SK-N-SH treated with all-trans-retinoic acid at 6 μM for 48 hours (cell line): ENCODE measurements at regions not wholly inside any gene's neighbourhood (a gene's known extent, or its start where the extent isn't known, plus 50 kb on each side); places are given as distances from the start of the nearest gene placed in this dataset.

Experiments
- ARNTL ChIP-seq: fragments of 450-650 bp; formaldehyde crosslinking; IDR thresholded peaks from 2 replicates; pipeline ENCODE4 v1.5.0; 2020; ENCODE audit warnings: low read depth, mild to moderate bottlenecking, moderate library complexity, borderline replicate concordance
- OSR1 ChIP-seq: fragments of 250-450 bp; sonication (Bioruptor Pico); IDR thresholded peaks from 2 replicates; pipeline ENCODE4 v1.8.0; 2022; ENCODE audit warnings: moderate library complexity, mild to moderate bottlenecking, inconsistent platforms
- RARB ChIP-seq: fragments of 250-450 bp; sonication (Bioruptor Pico); IDR thresholded peaks from 2 replicates; pipeline ENCODE4 v1.8.0; 2021; ENCODE audit warnings: mild to moderate bottlenecking, moderate library complexity
- ZC3H10 ChIP-seq: fragments of 250-450 bp; sonication (Bioruptor Pico); IDR thresholded peaks from 2 replicates; pipeline ENCODE4 v1.5.1; 2021; ENCODE audit warnings: mild to moderate bottlenecking, moderate library complexity
- ZFP3 ChIP-seq: fragments of 250-450 bp; sonication (Bioruptor Pico); IDR thresholded peaks from 2 replicates; pipeline ENCODE4 v1.5.0; 2020; ENCODE audit warnings: mild to moderate bottlenecking, moderate library complexity
- ZFP30 ChIP-seq: fragments of 450-650 bp; formaldehyde crosslinking; IDR thresholded peaks from 2 replicates; pipeline ENCODE4 v1.5.0; 2022; ENCODE audit warnings: mild to moderate bottlenecking, moderate library complexity
- ZNF565 ChIP-seq: fragments of 450-650 bp; formaldehyde crosslinking; conservative IDR thresholded peaks from 2 replicates; pipeline ENCODE4 v1.5.0; 2020; ENCODE audit warnings: low read depth, mild to moderate bottlenecking, moderate library complexity
- ZNF70 ChIP-seq: fragments of 450-650 bp; formaldehyde crosslinking; IDR thresholded peaks from 2 replicates; pipeline ENCODE4 v1.5.0; 2020; ENCODE audit warnings: mild to moderate bottlenecking, moderate library complexity
- TF ChIP-seq, protein P1 (sequence below): fragments of 250-450 bp; sonication (Bioruptor Pico); IDR thresholded peaks from 2 replicates; pipeline ENCODE4 v1.5.0; 2020; ENCODE audit warnings: mild to moderate bottlenecking, moderate library complexity
- TF ChIP-seq, protein P2 (sequence below): fragments of 250-450 bp; sonication (Bioruptor Pico); IDR thresholded peaks from 2 replicates; pipeline ENCODE4 v1.5.1; 2021; ENCODE audit warnings: mild to moderate bottlenecking, moderate library complexity

- TF ChIP-seq ZFP3: no peak
- TF ChIP-seq, protein P1, sequence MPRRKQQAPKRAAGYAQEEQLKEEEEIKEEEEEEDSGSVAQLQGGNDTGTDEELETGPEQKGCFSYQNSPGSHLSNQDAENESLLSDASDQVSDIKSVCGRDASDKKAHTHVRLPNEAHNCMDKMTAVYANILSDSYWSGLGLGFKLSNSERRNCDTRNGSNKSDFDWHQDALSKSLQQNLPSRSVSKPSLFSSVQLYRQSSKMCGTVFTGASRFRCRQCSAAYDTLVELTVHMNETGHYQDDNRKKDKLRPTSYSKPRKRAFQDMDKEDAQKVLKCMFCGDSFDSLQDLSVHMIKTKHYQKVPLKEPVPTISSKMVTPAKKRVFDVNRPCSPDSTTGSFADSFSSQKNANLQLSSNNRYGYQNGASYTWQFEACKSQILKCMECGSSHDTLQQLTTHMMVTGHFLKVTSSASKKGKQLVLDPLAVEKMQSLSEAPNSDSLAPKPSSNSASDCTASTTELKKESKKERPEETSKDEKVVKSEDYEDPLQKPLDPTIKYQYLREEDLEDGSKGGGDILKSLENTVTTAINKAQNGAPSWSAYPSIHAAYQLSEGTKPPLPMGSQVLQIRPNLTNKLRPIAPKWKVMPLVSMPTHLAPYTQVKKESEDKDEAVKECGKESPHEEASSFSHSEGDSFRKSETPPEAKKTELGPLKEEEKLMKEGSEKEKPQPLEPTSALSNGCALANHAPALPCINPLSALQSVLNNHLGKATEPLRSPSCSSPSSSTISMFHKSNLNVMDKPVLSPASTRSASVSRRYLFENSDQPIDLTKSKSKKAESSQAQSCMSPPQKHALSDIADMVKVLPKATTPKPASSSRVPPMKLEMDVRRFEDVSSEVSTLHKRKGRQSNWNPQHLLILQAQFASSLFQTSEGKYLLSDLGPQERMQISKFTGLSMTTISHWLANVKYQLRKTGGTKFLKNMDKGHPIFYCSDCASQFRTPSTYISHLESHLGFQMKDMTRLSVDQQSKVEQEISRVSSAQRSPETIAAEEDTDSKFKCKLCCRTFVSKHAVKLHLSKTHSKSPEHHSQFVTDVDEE (CRISPR knock-in tag): 0 out of 2 replicates have a peak, but pooled peaks have one; percentile 37
- no peak for TF ChIP-seq ZC3H10 (CRISPR knock-in tag)
- TF ChIP-seq ARNTL (CRISPR knock-in tag): no peak
- TF ChIP-seq RARB (CRISPR knock-in tag): no peak
- TF ChIP-seq OSR1 (CRISPR knock-in tag): no peak
- TF ChIP-seq, protein P2, sequence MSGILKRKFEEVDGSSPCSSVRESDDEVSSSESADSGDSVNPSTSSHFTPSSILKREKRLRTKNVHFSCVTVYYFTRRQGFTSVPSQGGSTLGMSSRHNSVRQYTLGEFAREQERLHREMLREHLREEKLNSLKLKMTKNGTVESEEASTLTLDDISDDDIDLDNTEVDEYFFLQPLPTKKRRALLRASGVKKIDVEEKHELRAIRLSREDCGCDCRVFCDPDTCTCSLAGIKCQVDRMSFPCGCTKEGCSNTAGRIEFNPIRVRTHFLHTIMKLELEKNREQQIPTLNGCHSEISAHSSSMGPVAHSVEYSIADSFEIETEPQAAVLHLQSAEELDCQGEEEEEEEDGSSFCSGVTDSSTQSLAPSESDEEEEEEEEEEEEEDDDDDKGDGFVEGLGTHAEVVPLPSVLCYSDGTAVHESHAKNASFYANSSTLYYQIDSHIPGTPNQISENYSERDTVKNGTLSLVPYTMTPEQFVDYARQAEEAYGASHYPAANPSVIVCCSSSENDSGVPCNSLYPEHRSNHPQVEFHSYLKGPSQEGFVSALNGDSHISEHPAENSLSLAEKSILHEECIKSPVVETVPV (CRISPR knock-in tag): no peak
- no peak for TF ChIP-seq ZNF70 (CRISPR knock-in tag)
- no peak for TF ChIP-seq ZNF565 (CRISPR knock-in tag)
- no peak for TF ChIP-seq ZFP30 (CRISPR knock-in tag)
These were observed 258.4 kb upstream of the SLC10A2 start for GRCh38 chr13:103324641-103325040.
